ENCODE measurements at regions not wholly inside any gene's neighbourhood (a gene's known extent, or its start where the extent isn't known, plus 50 kb on each side); places are given as distances from the start of the nearest gene placed in this dataset.

GRCh38 chrX:916230-916599 lies 285.6 kb downstream of the SHOX start:
- FAIRE-seq: no peak
- WGBS (ENCODE audit: insufficient coverage, insufficient replicate concordance, low lambda C conversion rate, missing lambda C conversion rate): 54% methylated on average over 8 of the region's 9 CpGs
- in situ Hi-C loops (cut with MboI): no loop called here
- intact Hi-C loops (cut with micrococcal nuclease; ENCODE audit: unreplicated experiment): no loop called here
- Histone ChIP-seq H2AFZ (ENCODE audit: control insufficient read depth, low read depth, low read length) (no peak overlapping the region), H3K36me3 (ENCODE audit: control insufficient read depth in 2 of 2, insufficient read depth in 2 of 2, low read length in 1 of 2) (no peaks in the 10 kb centered on the region), H3K9ac (ENCODE audit: control insufficient read depth, insufficient read depth, low read length) (no peak overlapping the region), H3K79me2 (ENCODE audit: control insufficient read depth, insufficient read depth, low read length) (no peaks in the 10 kb centered on the region), H4K20me1 (ENCODE audit: control insufficient read depth, insufficient read depth) (no peaks in the 10 kb centered on the region), H3K27ac (ENCODE audit: control insufficient read depth, insufficient read depth) (no peak overlapping the region), H3K9me3 (replicated peaks; ENCODE audit: control insufficient read depth, insufficient read depth, low read length) (no peaks in the 10 kb centered on the region; the same call in 2 of the 3 replicates), H3K27me3 (replicated peaks in 1 of 2; ENCODE audit: control insufficient read depth in 2 of 2, insufficient read depth in 2 of 2, low read length in 1 of 2) (no peaks in the 10 kb centered on the region), H3K4me2 (ENCODE audit: control insufficient read depth, insufficient read depth) (no peak overlapping the region), H3K4me1 (ENCODE audit: control insufficient read depth, insufficient read depth, low read length) (no peaks in the 10 kb centered on the region), H3K4me3 (no peak overlapping the region)
- ChIA-PET POLR2A (no interaction called here), SMC1A (ENCODE audit: uncharacterized antibody, unreplicated experiment) (no interaction called here), CTCF (no interaction called here), RAD21 (ENCODE audit: unreplicated experiment) (no interaction called here)
- TF ChIP-seq SKIL (IDR thresholded peaks at IDR 0.05; ENCODE audit: low read depth, poor library complexity, severe bottlenecking) (no peak), RELB (IDR thresholded peaks at IDR 0.05; ENCODE audit: low read depth) (no peak), CBFB (IDR thresholded peaks at IDR 0.05; ENCODE audit: low read depth) (no peak), JUNB (IDR thresholded peaks at IDR 0.05) (no peak), ZNF274 (IDR thresholded peaks at IDR 0.05; ENCODE audit: insufficient read depth, insufficient read length) (no peak)
- no TSS peak for BruUV-seq (replicated peaks)
- no peak for ATAC-seq
- DNase-seq (ENCODE audit: low read depth, low spot score): no peak
